Nephron progenitor cell (in vitro differentiated cells): ENCODE measurements at regions not wholly inside any gene's neighbourhood (a gene's known extent, or its start where the extent isn't known, plus 50 kb on each side); places are given as distances from the start of the nearest gene placed in this dataset.
"Not testable (repeated sequence)": the region's sequence is repeated elsewhere in the genome, so short reads cannot be mapped to it uniquely, and the experiment has no call there.

Experiments
- DNase-seq: peaks from one replicate; pipeline ENCODE4 v3.0.0; 2021
- H3K27ac Mint-ChIP-seq: 2 replicates; pipeline ENCODE4 v1.8.0; 2021; ENCODE audit warnings: mild to moderate bottlenecking, moderate library complexity, mixed read lengths
- H3K27me3 Mint-ChIP-seq: 2 replicates; pipeline ENCODE4 v1.8.0; 2021; ENCODE audit warnings: mild to moderate bottlenecking, low read depth, mixed read lengths; ENCODE audit not compliant: poor library complexity
- H3K36me3 Mint-ChIP-seq: 2 replicates; pipeline ENCODE4 v1.8.0; 2021; ENCODE audit warnings: low read depth, mixed read lengths
- H3K4me1 Mint-ChIP-seq: 2 replicates; pipeline ENCODE4 v1.8.0; 2021; ENCODE audit warnings: mixed read lengths
- H3K4me3 Mint-ChIP-seq: 2 replicates; pipeline ENCODE4 v1.8.0; 2021; ENCODE audit warnings: mild to moderate bottlenecking, moderate library complexity, mixed read lengths
- H3K9me3 Mint-ChIP-seq: 2 replicates; pipeline ENCODE4 v1.8.0; 2021; ENCODE audit warnings: mild to moderate bottlenecking, moderate library complexity, mixed read lengths
- TF ChIP-seq, protein P1 (sequence below): fragments of 200-600 bp; sonication (generic); IDR thresholded peaks from 2 replicates; pipeline ENCODE4 v1.5.0; 2021; ENCODE audit warnings: antibody characterized with exemption

DNA sequence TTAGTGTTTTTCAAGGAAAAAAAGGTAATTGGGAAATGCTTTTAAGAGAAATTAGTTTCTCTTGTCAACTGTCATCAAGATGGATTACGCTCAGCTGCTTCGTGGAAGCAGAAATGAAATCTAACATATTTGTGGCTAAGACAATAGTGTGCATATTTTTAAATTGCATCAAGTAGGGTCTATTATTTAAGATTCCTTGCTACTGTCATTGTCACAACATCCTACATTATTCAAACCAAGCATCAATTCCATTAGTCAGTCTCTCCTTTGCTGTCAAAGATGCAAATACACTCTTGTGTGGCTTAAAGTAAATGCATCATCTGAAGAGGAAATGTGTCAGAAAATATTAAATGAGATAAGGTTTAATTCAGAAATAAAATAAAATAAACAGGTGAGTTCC, 1277.6 kb upstream of the SEL1L start:
- H3K27ac Mint-ChIP-seq = no peak overlapping the region
- DNase-seq = no peak
- H3K4me1 Mint-ChIP-seq = no peaks in the 10 kb centered on the region
- H3K36me3 Mint-ChIP-seq = no peaks in the 10 kb centered on the region
- H3K27me3 Mint-ChIP-seq = peaks cover 3% of the 10 kb centered on the region
- H3K4me3 Mint-ChIP-seq = no peak overlapping the region
- TF ChIP-seq, protein P1, sequence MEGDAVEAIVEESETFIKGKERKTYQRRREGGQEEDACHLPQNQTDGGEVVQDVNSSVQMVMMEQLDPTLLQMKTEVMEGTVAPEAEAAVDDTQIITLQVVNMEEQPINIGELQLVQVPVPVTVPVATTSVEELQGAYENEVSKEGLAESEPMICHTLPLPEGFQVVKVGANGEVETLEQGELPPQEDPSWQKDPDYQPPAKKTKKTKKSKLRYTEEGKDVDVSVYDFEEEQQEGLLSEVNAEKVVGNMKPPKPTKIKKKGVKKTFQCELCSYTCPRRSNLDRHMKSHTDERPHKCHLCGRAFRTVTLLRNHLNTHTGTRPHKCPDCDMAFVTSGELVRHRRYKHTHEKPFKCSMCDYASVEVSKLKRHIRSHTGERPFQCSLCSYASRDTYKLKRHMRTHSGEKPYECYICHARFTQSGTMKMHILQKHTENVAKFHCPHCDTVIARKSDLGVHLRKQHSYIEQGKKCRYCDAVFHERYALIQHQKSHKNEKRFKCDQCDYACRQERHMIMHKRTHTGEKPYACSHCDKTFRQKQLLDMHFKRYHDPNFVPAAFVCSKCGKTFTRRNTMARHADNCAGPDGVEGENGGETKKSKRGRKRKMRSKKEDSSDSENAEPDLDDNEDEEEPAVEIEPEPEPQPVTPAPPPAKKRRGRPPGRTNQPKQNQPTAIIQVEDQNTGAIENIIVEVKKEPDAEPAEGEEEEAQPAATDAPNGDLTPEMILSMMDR = no peak
- peaks cover 10% of the 10 kb centered on the region for H3K9me3 Mint-ChIP-seq

DNA sequence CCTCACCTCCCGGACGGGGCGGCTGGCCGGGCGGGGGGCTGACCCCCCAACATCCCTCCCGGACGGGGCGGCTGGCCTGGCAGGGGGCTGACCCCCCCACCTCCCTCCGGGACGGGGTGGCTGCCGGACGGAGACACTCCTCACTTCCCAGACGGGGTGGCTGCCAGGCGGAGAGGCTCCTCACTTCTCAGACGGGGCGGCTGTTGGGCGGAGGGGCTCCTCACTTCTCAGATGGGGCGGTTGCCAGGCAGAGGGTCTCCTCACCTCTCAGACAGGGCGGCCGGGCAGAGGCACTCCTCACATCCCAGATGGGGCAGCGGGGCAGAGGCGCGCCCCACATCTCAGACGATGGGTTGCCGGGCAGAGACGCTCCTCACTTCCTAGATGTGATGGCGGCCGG, 1280.7 kb upstream of the SEL1L start:
- H3K36me3 Mint-ChIP-seq, H3K4me1 Mint-ChIP-seq, H3K4me3 Mint-ChIP-seq, DNase-seq, H3K27ac Mint-ChIP-seq, H3K27me3 Mint-ChIP-seq: not testable (repeated sequence)
- H3K9me3 Mint-ChIP-seq = peaks cover 10% of the 10 kb centered on the region

DNA sequence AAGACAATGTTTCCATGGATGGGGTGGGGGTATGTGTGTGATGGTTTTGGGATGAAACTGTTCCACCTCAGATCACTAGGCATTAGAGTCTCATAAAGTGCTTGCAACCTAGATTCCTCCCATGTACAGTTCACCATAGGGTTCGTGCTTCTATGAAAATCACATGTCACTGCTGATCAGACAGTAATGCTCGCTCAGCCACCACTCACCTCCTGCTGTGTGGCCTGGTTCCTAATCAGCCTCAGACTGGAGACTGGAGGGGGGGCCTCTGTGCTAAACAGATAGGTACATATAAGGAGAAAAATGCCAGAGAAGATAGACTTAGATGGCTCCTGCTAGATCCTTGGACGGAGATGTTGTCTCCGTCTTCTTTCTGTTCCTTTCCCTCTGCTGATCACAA, 1296.9 kb upstream of the SEL1L start:
- no peak for DNase-seq
- Mint-ChIP-seq H3K36me3 (no peaks in the 10 kb centered on the region), H3K27ac (no peak overlapping the region), H3K4me1 (no peaks in the 10 kb centered on the region), H3K4me3 (no peak overlapping the region), H3K27me3 (peaks cover 7% of the 10 kb centered on the region), H3K9me3 (no peaks in the 10 kb centered on the region)
- TF ChIP-seq, protein P1 = no peak

DNA sequence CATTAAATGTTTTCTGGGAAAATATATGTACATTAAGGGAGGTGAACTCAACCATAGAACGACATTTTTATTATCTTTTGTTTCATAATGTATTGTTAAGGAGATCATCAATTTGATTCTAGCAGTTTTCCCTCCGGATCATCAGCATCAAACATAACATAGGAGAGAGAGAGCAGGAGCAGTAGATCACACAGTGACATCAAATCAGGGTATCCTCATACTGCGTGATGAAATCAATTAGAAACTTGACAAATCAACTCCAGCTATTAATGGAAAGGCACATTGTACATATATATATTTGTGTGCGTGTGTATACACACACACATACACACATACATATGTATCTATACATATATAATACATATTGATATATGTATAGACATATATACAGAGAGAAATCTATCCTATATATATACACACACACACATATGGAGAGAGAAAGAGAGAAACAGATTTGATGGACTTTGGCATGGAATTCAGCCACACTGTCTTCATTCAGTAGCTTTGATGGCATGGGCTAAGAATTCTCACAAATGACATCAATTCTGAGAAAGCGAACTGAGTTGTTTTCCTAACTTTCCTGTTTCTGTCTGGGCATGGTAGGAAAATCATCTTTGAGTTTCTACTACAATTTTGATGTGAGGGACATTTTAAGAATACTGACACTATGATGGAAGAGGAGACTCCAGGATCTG, 1302.8 kb upstream of the SEL1L start:
- no peaks in the 10 kb centered on the region for H3K36me3 Mint-ChIP-seq
- H3K27me3 Mint-ChIP-seq = peaks cover 7% of the 10 kb centered on the region
- TF ChIP-seq, protein P1 = no peak
- DNase-seq = no peak
- no peaks in the 10 kb centered on the region for H3K4me1 Mint-ChIP-seq
- H3K27ac Mint-ChIP-seq = no peak overlapping the region
- H3K9me3 Mint-ChIP-seq = no peaks in the 10 kb centered on the region
- no peak overlapping the region for H3K4me3 Mint-ChIP-seq

DNA sequence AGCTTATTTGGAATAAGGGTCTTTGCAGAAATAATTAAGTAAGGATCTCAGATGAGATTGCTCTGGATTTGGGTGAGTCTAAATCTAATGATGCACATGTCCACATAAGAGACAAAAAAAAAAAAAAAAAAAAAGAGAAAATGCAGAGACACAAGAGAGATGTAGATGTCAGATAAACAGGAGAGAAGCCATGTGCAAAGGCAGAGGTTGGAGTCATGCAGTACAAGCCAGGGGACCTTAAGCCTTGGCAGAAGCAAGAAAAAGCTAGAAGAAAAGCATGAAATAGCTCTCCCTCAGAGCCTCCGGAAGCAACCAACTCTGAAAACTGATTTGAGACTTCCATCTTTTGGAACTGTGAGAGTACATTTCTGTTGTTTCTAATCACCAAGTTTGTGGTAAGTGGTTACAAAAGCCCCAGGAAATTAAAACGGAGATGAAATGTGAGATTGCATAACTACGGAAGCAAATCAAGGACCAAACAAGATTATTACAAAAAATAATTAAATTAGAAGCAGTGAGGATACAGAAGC, 1304.0 kb upstream of the SEL1L start:
- no peak overlapping the region for H3K27ac Mint-ChIP-seq
- H3K4me1 Mint-ChIP-seq = no peaks in the 10 kb centered on the region
- H3K9me3 Mint-ChIP-seq = no peaks in the 10 kb centered on the region
- H3K4me3 Mint-ChIP-seq = no peak overlapping the region
- peaks cover 10% of the 10 kb centered on the region for H3K27me3 Mint-ChIP-seq
- TF ChIP-seq, protein P1 = no peak
- no peak for DNase-seq
- H3K36me3 Mint-ChIP-seq = no peaks in the 10 kb centered on the region

DNA sequence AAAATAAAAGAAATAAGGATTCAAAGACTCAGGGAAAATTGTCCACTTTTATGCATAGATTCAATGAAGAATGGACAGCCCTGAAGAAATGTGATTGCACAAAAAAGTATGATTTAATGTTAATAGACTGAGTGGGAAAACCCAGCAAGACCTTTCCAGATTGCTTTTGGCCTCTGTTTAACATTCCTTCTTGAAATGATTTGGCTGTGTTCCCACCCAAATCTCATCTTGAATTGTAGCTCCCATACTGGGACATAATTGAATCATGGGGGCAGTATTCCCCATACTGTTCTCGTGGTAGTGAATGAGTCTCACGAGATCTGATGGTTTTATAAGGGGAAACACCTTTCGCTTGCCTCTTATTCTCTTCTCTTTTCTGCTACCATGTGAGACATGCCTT, 1316.9 kb upstream of the SEL1L start:
- Mint-ChIP-seq H3K27me3 (no peaks in the 10 kb centered on the region), H3K4me1 (peaks cover 6% of the 10 kb centered on the region), H3K9me3 (no peaks in the 10 kb centered on the region), H3K4me3 (no peak overlapping the region), H3K27ac (no peak overlapping the region), H3K36me3 (no peaks in the 10 kb centered on the region)
- TF ChIP-seq, protein P1 = no peak
- no peak for DNase-seq
